ENCODE measurements at regions not wholly inside any gene's neighbourhood (a gene's known extent, or its start where the extent isn't known, plus 50 kb on each side); places are given as distances from the start of the nearest gene placed in this dataset.

GRCh38 chr14:25108291-25108690, 58.3 kb upstream of the STXBP6 start:
- Histone ChIP-seq H3K9me3 (ENCODE audit: control insufficient read depth, insufficient read depth, low read length) (no peaks in the 10 kb centered on the region), H3F3A (ENCODE audit: control insufficient read depth, insufficient read depth) (no peaks in the 10 kb centered on the region), H3K4me3 (ENCODE audit: low read length) (no peak overlapping the region), H3K9me2 (replicated peaks; ENCODE audit: control insufficient read depth, low read length) (no peaks in the 10 kb centered on the region), H3K36me3 (ENCODE audit: control insufficient read depth, low read length) (no peaks in the 10 kb centered on the region), H3K27me3 (ENCODE audit: control insufficient read depth, low read length) (no peaks in the 10 kb centered on the region), H3K4me1 (ENCODE audit: control insufficient read depth, low read length) (no peaks in the 10 kb centered on the region), H3K4me2 (ENCODE audit: low read length) (no peak overlapping the region), H4K20me1 (ENCODE audit: control insufficient read depth, insufficient read depth, low read depth, low read length) (no peaks in the 10 kb centered on the region), H3K27ac (ENCODE audit: low read depth, low read length) (no peak overlapping the region), H3K79me2 (ENCODE audit: control insufficient read depth, low read length) (no peaks in the 10 kb centered on the region)
- TF ChIP-seq, protein P1, sequence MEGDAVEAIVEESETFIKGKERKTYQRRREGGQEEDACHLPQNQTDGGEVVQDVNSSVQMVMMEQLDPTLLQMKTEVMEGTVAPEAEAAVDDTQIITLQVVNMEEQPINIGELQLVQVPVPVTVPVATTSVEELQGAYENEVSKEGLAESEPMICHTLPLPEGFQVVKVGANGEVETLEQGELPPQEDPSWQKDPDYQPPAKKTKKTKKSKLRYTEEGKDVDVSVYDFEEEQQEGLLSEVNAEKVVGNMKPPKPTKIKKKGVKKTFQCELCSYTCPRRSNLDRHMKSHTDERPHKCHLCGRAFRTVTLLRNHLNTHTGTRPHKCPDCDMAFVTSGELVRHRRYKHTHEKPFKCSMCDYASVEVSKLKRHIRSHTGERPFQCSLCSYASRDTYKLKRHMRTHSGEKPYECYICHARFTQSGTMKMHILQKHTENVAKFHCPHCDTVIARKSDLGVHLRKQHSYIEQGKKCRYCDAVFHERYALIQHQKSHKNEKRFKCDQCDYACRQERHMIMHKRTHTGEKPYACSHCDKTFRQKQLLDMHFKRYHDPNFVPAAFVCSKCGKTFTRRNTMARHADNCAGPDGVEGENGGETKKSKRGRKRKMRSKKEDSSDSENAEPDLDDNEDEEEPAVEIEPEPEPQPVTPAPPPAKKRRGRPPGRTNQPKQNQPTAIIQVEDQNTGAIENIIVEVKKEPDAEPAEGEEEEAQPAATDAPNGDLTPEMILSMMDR (IDR thresholded peaks at IDR 0.05; ENCODE audit: low read depth, low read length, poor library complexity, severe bottlenecking), result no peak
- no peak for TF ChIP-seq EZH2phosphoT487 (IDR thresholded peaks at IDR 0.05; ENCODE audit: borderline replicate concordance, low read length)

DNA sequence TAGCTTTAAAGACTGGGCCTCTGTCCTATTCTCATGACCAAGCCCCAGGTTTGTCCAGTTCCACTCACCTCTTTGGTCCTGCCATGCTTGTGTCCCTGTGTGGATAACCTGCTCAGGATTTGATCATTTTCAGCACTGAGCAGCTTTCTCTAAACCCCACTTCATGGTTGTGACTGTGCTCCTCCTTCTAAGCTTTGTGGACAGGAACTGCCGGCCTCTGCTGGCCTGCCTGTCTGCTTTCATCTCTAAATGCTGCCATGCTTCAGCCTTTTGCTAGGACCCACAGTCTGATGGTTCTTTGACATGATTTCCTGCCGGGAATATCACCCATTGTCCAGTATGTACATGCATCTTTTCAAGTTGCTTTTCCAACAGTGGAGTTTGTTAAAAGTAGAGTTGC, 53.9 kb upstream of the STXBP6 start:
- H3F3A ChIP-seq (ENCODE audit: control insufficient read depth, insufficient read depth), result no peaks in the 10 kb centered on the region
- no peak overlapping the region for H3K27ac ChIP-seq (ENCODE audit: low read depth, low read length)
- H3K4me1 ChIP-seq (ENCODE audit: control insufficient read depth, low read length), result no peaks in the 10 kb centered on the region
- H3K79me2 ChIP-seq (ENCODE audit: control insufficient read depth, low read length), result no peaks in the 10 kb centered on the region
- H3K27me3 ChIP-seq (ENCODE audit: control insufficient read depth, low read length), result no peaks in the 10 kb centered on the region
- no peak overlapping the region for H3K4me3 ChIP-seq (ENCODE audit: low read length)
- H4K20me1 ChIP-seq (ENCODE audit: control insufficient read depth, insufficient read depth, low read depth, low read length), result no peaks in the 10 kb centered on the region
- no peaks in the 10 kb centered on the region for H3K36me3 ChIP-seq (ENCODE audit: control insufficient read depth, low read length)
- H3K9me3 ChIP-seq (ENCODE audit: control insufficient read depth, insufficient read depth, low read length), result no peaks in the 10 kb centered on the region
- H3K9me2 ChIP-seq (replicated peaks; ENCODE audit: control insufficient read depth, low read length), result no peaks in the 10 kb centered on the region
- no peak for TF ChIP-seq EZH2phosphoT487 (IDR thresholded peaks at IDR 0.05; ENCODE audit: borderline replicate concordance, low read length)
- TF ChIP-seq, protein P1 (IDR thresholded peaks at IDR 0.05; ENCODE audit: low read depth, low read length, poor library complexity, severe bottlenecking), result no peak
- H3K4me2 ChIP-seq (ENCODE audit: low read length), result no peak overlapping the region

DNA sequence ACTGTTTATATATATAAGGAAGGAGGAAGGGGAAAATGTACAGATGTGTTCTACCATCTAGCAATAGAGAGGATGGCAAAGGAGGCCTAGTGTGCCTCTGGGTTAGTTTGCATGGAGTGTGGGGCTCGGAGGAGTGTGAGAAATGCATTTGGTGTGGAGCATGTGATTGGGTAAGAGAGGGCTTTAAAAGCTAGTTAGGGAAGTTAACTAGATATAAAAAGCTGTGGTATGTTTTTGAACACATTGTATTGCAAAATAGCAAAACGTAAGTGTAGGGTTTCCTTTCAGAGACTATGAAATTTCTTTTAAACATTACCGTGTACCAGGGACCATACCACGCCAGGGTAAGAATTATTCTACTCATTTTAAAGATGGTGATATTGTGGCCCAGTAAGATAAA, 53.3 kb upstream of the STXBP6 start:
- Histone ChIP-seq H4K20me1 (ENCODE audit: control insufficient read depth, insufficient read depth, low read depth, low read length) (no peaks in the 10 kb centered on the region), H3F3A (ENCODE audit: control insufficient read depth, insufficient read depth) (no peaks in the 10 kb centered on the region), H3K9me2 (replicated peaks; ENCODE audit: control insufficient read depth, low read length) (no peaks in the 10 kb centered on the region), H3K36me3 (ENCODE audit: control insufficient read depth, low read length) (no peaks in the 10 kb centered on the region), H3K79me2 (ENCODE audit: control insufficient read depth, low read length) (no peaks in the 10 kb centered on the region), H3K9me3 (ENCODE audit: control insufficient read depth, insufficient read depth, low read length) (no peaks in the 10 kb centered on the region), H3K4me3 (ENCODE audit: low read length) (no peak overlapping the region), H3K27ac (ENCODE audit: low read depth, low read length) (no peak overlapping the region), H3K4me1 (ENCODE audit: control insufficient read depth, low read length) (no peaks in the 10 kb centered on the region), H3K4me2 (ENCODE audit: low read length) (no peak overlapping the region), H3K27me3 (ENCODE audit: control insufficient read depth, low read length) (no peaks in the 10 kb centered on the region)
- TF ChIP-seq, protein P1 (IDR thresholded peaks at IDR 0.05; ENCODE audit: low read depth, low read length, poor library complexity, severe bottlenecking), result no peak
- TF ChIP-seq EZH2phosphoT487 (IDR thresholded peaks at IDR 0.05; ENCODE audit: borderline replicate concordance, low read length), result no peak

DNA sequence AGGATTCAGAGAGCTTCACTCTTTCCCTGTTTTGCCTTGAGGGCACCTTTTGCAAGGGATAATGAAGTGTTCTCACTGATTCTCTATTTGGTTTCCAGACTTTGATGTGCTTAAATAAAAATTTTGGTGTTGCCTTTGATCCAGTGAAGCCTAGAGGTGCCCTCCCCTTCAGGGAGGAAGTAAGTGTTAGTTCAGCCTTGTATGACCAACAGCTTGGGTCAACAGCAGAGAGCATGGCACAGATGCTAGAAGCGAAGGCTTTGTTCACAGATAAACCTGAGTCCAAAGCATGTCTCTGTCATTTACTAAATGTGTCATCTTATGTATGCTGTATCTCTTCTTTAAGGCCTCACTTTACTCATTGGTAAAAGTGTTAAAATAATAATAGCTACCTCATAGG, 52.8 kb upstream of the STXBP6 start:
- Histone ChIP-seq H3K27ac (ENCODE audit: low read depth, low read length) (no peak overlapping the region), H3K27me3 (ENCODE audit: control insufficient read depth, low read length) (no peaks in the 10 kb centered on the region), H3K9me3 (ENCODE audit: control insufficient read depth, insufficient read depth, low read length) (no peaks in the 10 kb centered on the region), H4K20me1 (ENCODE audit: control insufficient read depth, insufficient read depth, low read depth, low read length) (no peaks in the 10 kb centered on the region), H3K4me2 (ENCODE audit: low read length) (no peak overlapping the region), H3K36me3 (ENCODE audit: control insufficient read depth, low read length) (no peaks in the 10 kb centered on the region), H3F3A (ENCODE audit: control insufficient read depth, insufficient read depth) (no peaks in the 10 kb centered on the region), H3K4me1 (ENCODE audit: control insufficient read depth, low read length) (no peaks in the 10 kb centered on the region), H3K4me3 (ENCODE audit: low read length) (no peak overlapping the region), H3K9me2 (replicated peaks; ENCODE audit: control insufficient read depth, low read length) (no peaks in the 10 kb centered on the region), H3K79me2 (ENCODE audit: control insufficient read depth, low read length) (no peaks in the 10 kb centered on the region)
- TF ChIP-seq, protein P1 (IDR thresholded peaks at IDR 0.05; ENCODE audit: low read depth, low read length, poor library complexity, severe bottlenecking), result no peak
